Thyroid gland (tissue), 4 donors: ENCODE measurements at regions not wholly inside any gene's neighbourhood (a gene's known extent, or its start where the extent isn't known, plus 50 kb on each side); places are given as distances from the start of the nearest gene placed in this dataset.

Experiments
- DNase-seq, 2 donors: peaks; one replicate each; pipeline ENCODE4 v3.0.0-alpha.2; 2019
- H3K27ac ChIP-seq, 3 donors: fragments of 200-600 bp; sonication (generic); 1 replicate in 2 of 3; 2 replicates in 1 of 3; pipeline ENCODE4 v1.5.1; 2016 to 2019; ENCODE audit warnings: mild to moderate bottlenecking in 1 of 3, moderate library complexity in 1 of 3
- H3K27me3 ChIP-seq: fragments of 200-600 bp; sonication (generic); one replicate; pipeline ENCODE4 v1.5.1; 2019
- H3K36me3 ChIP-seq, 2 donors: fragments of 200-600 bp; sonication (generic); one replicate each; pipeline ENCODE4 v1.5.1; 2016 to 2019
- H3K4me1 ChIP-seq, 2 donors: fragments of 200-600 bp; sonication (generic); one replicate each; pipeline ENCODE4 v1.5.1; 2017 to 2019
- H3K4me3 ChIP-seq, 3 donors: fragments of 200-600 bp; sonication (generic); replicated peaks in 1 of 3; 1 replicate in 2 of 3; 2 replicates in 1 of 3; pipeline ENCODE4 v1.5.1; 2016; ENCODE audit warnings: mild to moderate bottlenecking in 1 of 3
- H3K9me3 ChIP-seq: fragments of 200-600 bp; sonication (generic); one replicate; pipeline ENCODE4 v1.5.1; 2017
- CTCF ChIP-seq, 6 experiments: fragments of 200-600 bp in 3 of 6; fragments of 450-650 bp in 3 of 6; sonication (generic) in 3 of 6; IDR thresholded peaks; one replicate each; pipeline ENCODE4 v1.5.1; 2016 to 2019; ENCODE audit warnings: antibody characterized with exemption in 6 of 6, mild to moderate bottlenecking in 2 of 6, inconsistent platforms in 1 of 6, moderate library complexity in 1 of 6
- POLR2A ChIP-seq, 2 donors: fragments of 450-650 bp; IDR thresholded peaks; one replicate each; pipeline ENCODE4 v1.6.1; 2017; ENCODE audit warnings: antibody characterized with exemption in 2 of 2, mild to moderate bottlenecking in 2 of 2, moderate library complexity in 1 of 2
- WGBS, 2 donors: methylation state at CpG; one replicate each; pipeline ENCODE4 v1.1.5; 2017; 5-methylcytosine and 5-hydroxymethylcytosine counted together
- intact Hi-C: fragments of 100-400 bp; cut with DNase I; formaldehyde crosslinking; loops from one replicate; pipeline ENCODE4 v1.15.1; 2023

- Histone ChIP-seq H3K9me3 (no peaks in the 10 kb centered on the region), H3K4me1 (no peaks in the 10 kb centered on the region), H3K4me3 (no peak overlapping the region), H3K27ac (no peak overlapping the region), H3K27me3 (no peaks in the 10 kb centered on the region), H3K36me3 (no peaks in the 10 kb centered on the region)
- TF ChIP-seq CTCF (IDR thresholded peaks at IDR 0.05) = no peak
- TF ChIP-seq POLR2A (IDR thresholded peaks at IDR 0.05) = no peak
- no peak for DNase-seq
- WGBS, 2 donors = 84 to 88% methylated on average over 5 of the region's 5 CpGs
- intact Hi-C loops = no loop called here
Measured at GRCh38 chr6:16857969-16858592, 96.8 kb upstream of the ATXN1 start.

GRCh38 chr6:16855460-16855859 is 94.2 kb upstream of the ATXN1 start:
- H3K27me3 ChIP-seq = no peaks in the 10 kb centered on the region

GRCh38 chr6:16854986-16855385 is 93.7 kb upstream of the ATXN1 start:
- Histone ChIP-seq H3K27me3 (no peaks in the 10 kb centered on the region), H3K27ac (no peak overlapping the region), H3K4me3 (no peak overlapping the region), H3K4me1 (no peaks in the 10 kb centered on the region), H3K9me3 (no peaks in the 10 kb centered on the region), H3K36me3 (no peaks in the 10 kb centered on the region)
- DNase-seq = no peak
- WGBS, 2 donors = 35 to 44% methylated on average over 2 of the region's 2 CpGs
- intact Hi-C loops = no loop called here
- TF ChIP-seq CTCF (IDR thresholded peaks at IDR 0.05) (no peak), POLR2A (IDR thresholded peaks at IDR 0.05) (no peak)

More at GRCh38 chr6:16855460-16855859, 94.2 kb upstream of the ATXN1 start:
- TF ChIP-seq CTCF (IDR thresholded peaks at IDR 0.05) = no peak
- H3K9me3 ChIP-seq = no peaks in the 10 kb centered on the region
- H3K36me3 ChIP-seq = no peaks in the 10 kb centered on the region
- H3K27ac ChIP-seq = no peak overlapping the region
- H3K4me1 ChIP-seq = no peaks in the 10 kb centered on the region
- no peak overlapping the region for H3K4me3 ChIP-seq
- intact Hi-C loops = no loop called here
- DNase-seq = no peak

- H3K4me3 ChIP-seq = no peak overlapping the region
- WGBS, 2 donors = 87 to 91% methylated on average over 6 of the region's 6 CpGs
- H3K27me3 ChIP-seq = no peaks in the 10 kb centered on the region
- no peaks in the 10 kb centered on the region for H3K36me3 ChIP-seq
- DNase-seq = no peak
- H3K9me3 ChIP-seq = no peaks in the 10 kb centered on the region
- intact Hi-C loops = no loop called here
- TF ChIP-seq CTCF (IDR thresholded peaks at IDR 0.05) (no peak), POLR2A (IDR thresholded peaks at IDR 0.05) (no peak)
- H3K4me1 ChIP-seq = no peaks in the 10 kb centered on the region
- no peak overlapping the region for H3K27ac ChIP-seq
Measured at GRCh38 chr6:16852671-16853070, 91.4 kb upstream of the ATXN1 start.

GRCh38 chr6:16851758-16852157 is 90.5 kb upstream of the ATXN1 start:
- H3K27me3 ChIP-seq = no peaks in the 10 kb centered on the region
- TF ChIP-seq POLR2A (IDR thresholded peaks at IDR 0.05) (no peak), CTCF (IDR thresholded peaks at IDR 0.05) (no peak)
- 56 to 73% methylated on average over 1 of the region's 1 CpG for WGBS, 2 donors

More at GRCh38 chr6:16851758-16852157, 90.5 kb upstream of the ATXN1 start:
- H3K36me3 ChIP-seq = no peaks in the 10 kb centered on the region
- intact Hi-C loops = no loop called here
- no peaks in the 10 kb centered on the region for H3K9me3 ChIP-seq
- H3K27ac ChIP-seq = no peak overlapping the region
- no peak for DNase-seq
- H3K4me1 ChIP-seq = no peaks in the 10 kb centered on the region
- H3K4me3 ChIP-seq = no peak overlapping the region
